Pancreas (tissue), 10 donors: ENCODE measurements at regions not wholly inside any gene's neighbourhood (a gene's known extent, or its start where the extent isn't known, plus 50 kb on each side); places are given as distances from the start of the nearest gene placed in this dataset.
"Not testable (repeated sequence)": the region's sequence is repeated elsewhere in the genome, so short reads cannot be mapped to it uniquely, and the experiment has no call there.

Experiments
- ATAC-seq, 4 donors: fragments of 200-7000 bp; cut with Tn5 transposase; one replicate each; pipeline versions ENCODE4 v1.8.0 to v1.9.1; 2020; ENCODE audit warnings: mild to moderate bottlenecking in 4 of 4, moderate library complexity in 4 of 4
- DNase-seq, 6 donors: peaks; one replicate each; pipeline ENCODE4 v3.0.0-alpha.2; 2020
- FAIRE-seq: peaks from 2 replicates; lab custom pipeline; 2012; peaks lifted over from hg19 to GRCh38; lab: Jason Lieb, UNC
- H3K27ac ChIP-seq, 4 donors: fragments of 200-600 bp; sonication (generic); 1 replicate in 3 of 4; 2 replicates in 1 of 4; pipeline versions ENCODE4 v1.5.0 to v1.8.0; 2020
- H3K27me3 ChIP-seq, 4 donors: fragments of 200-600 bp; one replicate each; pipeline ENCODE4 v1.8.0; 2021
- H3K36me3 ChIP-seq, 3 donors: fragments of 200-600 bp; sonication (generic) in 1 of 3; one replicate each; pipeline versions ENCODE4 v1.5.0 to v1.8.0; 2020 to 2021
- H3K4me1 ChIP-seq, 3 donors: fragments of 200-600 bp; one replicate each; pipeline ENCODE4 v1.8.0; 2021
- H3K4me3 ChIP-seq, 4 donors: fragments of 200-600 bp; sonication (generic) in 2 of 4; one replicate each; pipeline versions ENCODE4 v1.5.0 to v1.8.0; 2020 to 2021
- H3K9me3 ChIP-seq, 4 donors: fragments of 200-600 bp; one replicate each; pipeline ENCODE4 v1.8.0; 2021
- CTCF ChIP-seq, 4 donors: fragments of 200-600 bp; sonication (generic) in 3 of 4; IDR thresholded peaks; one replicate each; pipeline versions ENCODE4 v1.5.0 to v1.8.0; 2021; ENCODE audit warnings: antibody characterized with exemption in 4 of 4
- WGBS, 2 donors: extraction: QIAGEN DNeasy Blood & Tissue Kit; methylation state at CpG; one replicate each; pipeline ENCODE4 v1.1.7; 2013; 5-methylcytosine and 5-hydroxymethylcytosine counted together
- intact Hi-C, 3 donors: fragments of 100-400 bp; cut with DNase I; formaldehyde crosslinking; loops; one replicate each; pipeline versions ENCODE4 v1.11.1 to v1.14.2; 2022
- donor health status: healthy with polysubstance abuse.
- donor health status: DM: no; HTN: no; CAD: no; lungs with moderate emphysema.
- donor health status: DM: no; HTN: no; CAD: no.
- donor health status: control.
- donor health status: control.
- donor health status: Bipolar disorder and iron deficiency.
- donor health status: DM: yes; HTN: yes; CAD: no.
- donor health status: DM: no; HTN: no; CAD: no.
- donor health status: DM: no; HTN: no; CAD: no.
- donor health status: DM: yes; HTN: yes; CAD: no.

DNA sequence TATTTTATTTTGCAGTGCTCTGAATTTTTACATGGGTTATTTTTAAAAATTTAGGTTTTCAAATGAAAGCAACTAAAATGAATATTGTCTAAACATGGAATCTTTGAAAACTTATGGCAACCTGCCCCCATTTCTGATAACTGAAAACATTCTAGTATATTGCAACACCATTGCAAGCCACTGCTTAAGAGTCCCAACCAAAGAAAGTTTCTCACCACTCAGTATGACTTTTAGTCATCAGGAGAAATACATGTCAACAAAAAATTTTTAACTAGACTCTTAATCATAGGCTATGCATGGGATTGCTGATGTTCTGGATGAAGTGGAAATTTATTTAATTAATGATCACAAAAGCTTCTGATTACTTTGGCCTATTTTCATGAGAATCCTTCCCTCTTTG lies 112.1 kb downstream of the TNFSF18 start:
- Histone ChIP-seq H3K27ac (no peak overlapping the region), H3K27me3 (no peaks in the 10 kb centered on the region), H3K4me3 (no peak overlapping the region), H3K36me3 (no peaks in the 10 kb centered on the region), H3K9me3 (no peaks in the 10 kb centered on the region), H3K4me1 (peaks cover 0 to under 1% (median 0%) of the 10 kb centered on the region in 3 donors)
- no peak for ATAC-seq
- no peak for TF ChIP-seq CTCF (IDR thresholded peaks at IDR 0.05)
- FAIRE-seq = no peak
- intact Hi-C loops = no loop called here
- no peak for DNase-seq

GRCh38 chr1:172939475-172939874 lies 111.3 kb downstream of the TNFSF18 start:
- Histone ChIP-seq H3K27ac (no peak overlapping the region), H3K4me1 (no peaks in the 10 kb centered on the region), H3K27me3 (no peaks in the 10 kb centered on the region), H3K9me3 (no peaks in the 10 kb centered on the region), H3K36me3 (no peaks in the 10 kb centered on the region), H3K4me3 (no peak overlapping the region)
- 90 to 99% methylated on average over 4 of the region's 4 CpGs for WGBS, 2 donors
- DNase-seq (no peak), FAIRE-seq (no peak), ATAC-seq (no peak)
- no peak for TF ChIP-seq CTCF (IDR thresholded peaks at IDR 0.05)
- intact Hi-C loops = no loop called here

DNA sequence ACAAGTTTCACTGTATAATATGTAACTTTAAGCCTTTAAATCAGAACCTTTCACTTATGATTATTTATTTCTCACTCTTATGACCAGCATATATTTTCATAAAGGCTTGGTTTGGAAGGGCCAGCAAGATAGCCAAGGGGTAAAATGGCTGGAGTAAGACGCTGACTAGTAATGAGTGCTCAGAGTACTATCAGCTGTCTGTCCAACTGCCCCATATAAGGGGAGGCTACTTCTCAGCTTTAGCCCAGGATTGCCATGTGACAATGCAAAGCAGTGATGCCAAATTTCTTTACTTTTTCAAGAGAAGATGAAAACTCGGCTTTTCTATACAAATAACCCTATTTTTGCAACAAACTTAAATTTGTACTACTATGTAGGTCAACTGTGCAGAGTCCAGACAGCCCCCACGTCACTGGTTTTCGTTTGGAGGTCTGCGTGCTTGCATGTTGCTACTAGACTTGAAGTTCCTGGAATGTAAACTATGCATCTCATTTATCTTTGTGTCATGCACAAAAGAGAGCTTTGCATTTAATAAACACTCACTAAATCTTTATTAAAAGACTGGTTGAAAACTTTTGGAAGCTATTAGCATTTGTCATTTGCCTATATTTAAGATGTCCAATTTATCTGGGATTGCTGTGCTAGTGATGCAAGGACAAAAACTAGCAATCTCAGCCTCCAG lies 110.4 kb downstream of the TNFSF18 start:
- H3K4me1 ChIP-seq = no peaks in the 10 kb centered on the region
- FAIRE-seq = no peak

DNA sequence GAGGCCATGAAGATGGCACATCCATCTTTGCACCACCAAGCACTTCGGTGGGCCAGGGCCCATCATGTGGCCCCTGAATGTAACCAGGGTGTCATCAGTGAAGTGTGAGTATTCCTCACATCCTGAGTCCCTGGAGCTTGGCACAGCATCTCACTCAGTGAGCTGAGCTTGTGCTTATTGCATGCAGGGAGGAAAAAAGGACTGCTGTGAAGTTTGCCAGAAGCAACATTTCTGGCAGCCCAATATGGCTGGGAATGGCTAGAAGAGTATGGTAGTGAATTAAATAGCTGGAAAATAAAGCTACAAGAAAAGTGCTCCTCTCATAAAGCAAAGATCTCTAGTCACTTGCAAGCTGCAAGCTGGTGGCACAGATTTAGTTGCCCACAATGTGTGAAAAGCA lies 109.3 kb downstream of the TNFSF18 start:
- no peak for DNase-seq
- H3K9me3 ChIP-seq = no peaks in the 10 kb centered on the region
- intact Hi-C loops = no loop called here
- no peak overlapping the region for H3K27ac ChIP-seq
- TF ChIP-seq CTCF (IDR thresholded peaks at IDR 0.05) = no peak
- H3K36me3 ChIP-seq = no peaks in the 10 kb centered on the region
- no peak for FAIRE-seq
- H3K27me3 ChIP-seq = no peaks in the 10 kb centered on the region
- WGBS, 2 donors = 88 to 89% methylated on average over 1 of the region's 1 CpG
- no peak overlapping the region for H3K4me3 ChIP-seq
- no peak for ATAC-seq
- H3K4me1 ChIP-seq = no peaks in the 10 kb centered on the region

More for the DNA sequence above, 110.4 kb downstream of the TNFSF18 start:
- H3K27ac ChIP-seq = no peak overlapping the region
- ATAC-seq (no peak), DNase-seq (no peak)
- H3K36me3 ChIP-seq = no peaks in the 10 kb centered on the region
- no peaks in the 10 kb centered on the region for H3K9me3 ChIP-seq
- no peak for TF ChIP-seq CTCF (IDR thresholded peaks at IDR 0.05)
- intact Hi-C loops = no loop called here
- WGBS, 2 donors = 60 to 63% methylated on average over 5 of the region's 5 CpGs
- no peak overlapping the region for H3K4me3 ChIP-seq
- H3K27me3 ChIP-seq = no peaks in the 10 kb centered on the region

DNA sequence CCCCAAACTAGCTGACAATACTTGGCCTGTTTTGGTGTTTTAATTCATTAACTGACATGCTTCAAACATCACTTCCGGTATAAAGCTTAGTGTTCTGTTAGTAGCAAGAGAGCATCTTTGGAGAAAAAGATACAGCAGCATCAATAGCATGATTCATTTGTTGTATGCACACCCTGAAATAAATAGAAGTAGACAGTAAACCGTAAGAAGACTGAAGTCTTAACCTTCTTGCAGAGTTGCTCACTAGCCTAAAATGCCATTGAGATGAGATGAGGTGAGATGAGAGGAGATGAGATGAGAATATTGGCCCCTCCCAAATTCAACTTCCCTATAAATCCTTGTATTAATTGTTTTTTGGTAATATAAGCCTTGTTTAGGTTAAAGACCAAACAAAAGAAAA lies 108.8 kb downstream of the TNFSF18 start:
- H3K4me1 ChIP-seq = no peaks in the 10 kb centered on the region
- FAIRE-seq (no peak), DNase-seq (no peak), ATAC-seq (no peak)
- H3K4me3 ChIP-seq = no peak overlapping the region
- intact Hi-C loops = no loop called here
- 61 to 64% methylated on average over 2 of the region's 2 CpGs for WGBS, 2 donors
- no peak for TF ChIP-seq CTCF (IDR thresholded peaks at IDR 0.05)
- H3K9me3 ChIP-seq = no peaks in the 10 kb centered on the region
- H3K27me3 ChIP-seq = no peaks in the 10 kb centered on the region
- H3K36me3 ChIP-seq = no peaks in the 10 kb centered on the region
- no peak overlapping the region for H3K27ac ChIP-seq

DNA sequence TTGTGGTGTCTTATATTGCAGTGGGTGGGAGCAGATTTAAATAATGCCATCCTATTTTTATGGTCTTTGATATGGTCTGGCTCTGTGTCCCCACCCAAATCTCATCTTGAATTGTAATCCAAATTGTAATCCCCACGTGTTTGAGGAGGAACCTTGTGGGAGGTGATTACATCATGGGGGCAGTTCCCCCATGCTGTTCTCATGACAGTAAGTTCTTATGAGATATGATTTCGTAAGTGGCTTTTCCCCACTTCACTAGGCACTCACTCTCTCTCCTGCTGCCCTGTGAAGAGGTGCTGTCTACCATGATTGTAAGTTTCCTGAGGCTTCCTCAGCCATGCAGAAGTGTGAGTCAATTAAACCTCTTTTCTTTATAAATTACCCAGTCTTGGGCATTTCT lies 107.6 kb downstream of the TNFSF18 start:
- H3K27me3 ChIP-seq, ATAC-seq, H3K27ac ChIP-seq, H3K4me1 ChIP-seq, DNase-seq, intact Hi-C loops, FAIRE-seq, H3K36me3 ChIP-seq, H3K4me3 ChIP-seq, H3K9me3 ChIP-seq: not testable (repeated sequence)
- 74 to 81% methylated on average over 2 of the region's 2 CpGs for WGBS, 2 donors
